ENCODE measurements at regions not wholly inside any gene's neighbourhood (a gene's known extent, or its start where the extent isn't known, plus 50 kb on each side); places are given as distances from the start of the nearest gene placed in this dataset.

GRCh38 chr4:34220601-34221000 lies 2023.7 kb downstream of the ARAP2 start:
- H3K27ac Mint-ChIP-seq, result no peak overlapping the region
- no peak for ATAC-seq

DNA sequence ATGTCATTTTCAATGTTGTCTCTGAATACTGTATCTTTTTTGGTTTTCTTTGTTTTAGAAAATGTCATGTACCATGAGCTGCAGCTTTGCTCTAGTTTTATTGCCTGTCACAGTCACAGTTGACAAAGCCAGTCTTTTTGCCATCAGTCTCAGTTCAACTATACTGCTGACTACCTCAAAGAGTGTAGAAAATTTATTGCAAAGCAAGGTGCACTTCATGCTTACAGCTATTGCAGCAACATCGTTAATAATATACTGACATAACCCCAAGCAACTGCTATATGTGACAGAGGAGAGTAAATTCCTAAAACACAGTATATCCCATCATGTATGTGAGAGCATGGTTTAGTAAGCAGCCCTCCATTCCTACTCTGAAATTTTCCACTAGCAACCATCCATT lies 2022.3 kb downstream of the ARAP2 start:
- CTCF ChIA-PET, result no interaction called here
- Mint-ChIP-seq H3K36me3 (no peaks in the 10 kb centered on the region), H3K27me3 (no peaks in the 10 kb centered on the region), H3K27ac (no peak overlapping the region), H3K4me3 (no peak overlapping the region), H3K9me3 (ENCODE audit: low read depth) (peaks cover 2% of the 10 kb centered on the region), H3K4me1 (no peaks in the 10 kb centered on the region)
- ATAC-seq (no peak), DNase-seq (no peak)

More at GRCh38 chr4:34220601-34221000, 2023.7 kb downstream of the ARAP2 start:
- no peak for DNase-seq
- H3K4me3 Mint-ChIP-seq, result no peak overlapping the region
- no peaks in the 10 kb centered on the region for H3K27me3 Mint-ChIP-seq
- no peaks in the 10 kb centered on the region for H3K36me3 Mint-ChIP-seq
- no peaks in the 10 kb centered on the region for H3K4me1 Mint-ChIP-seq
- CTCF ChIA-PET, result no interaction called here
- peaks cover 2% of the 10 kb centered on the region for H3K9me3 Mint-ChIP-seq (ENCODE audit: low read depth)

DNA sequence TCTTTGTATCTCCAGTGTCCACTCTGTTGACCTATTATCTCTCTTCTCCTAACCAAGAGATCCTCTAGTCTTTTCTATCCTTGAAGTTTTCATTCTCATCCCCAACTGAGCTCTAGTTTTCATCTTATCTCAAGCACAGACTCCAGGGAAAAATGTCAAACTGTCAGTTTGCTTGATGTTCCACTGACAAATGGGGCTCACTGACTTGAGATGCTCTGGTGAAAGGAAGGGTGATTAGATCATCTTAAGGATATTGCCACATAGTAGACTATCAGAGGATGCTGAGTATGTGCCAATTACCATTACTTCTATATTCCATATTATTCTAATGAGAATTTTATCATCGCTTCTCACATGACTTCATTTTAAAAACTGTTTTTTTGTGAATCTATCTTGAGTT lies 2008.2 kb downstream of the ARAP2 start:
- Mint-ChIP-seq H3K27me3 (no peaks in the 10 kb centered on the region), H3K4me3 (no peak overlapping the region), H3K36me3 (no peaks in the 10 kb centered on the region), H3K9me3 (ENCODE audit: low read depth) (peaks cover 12% of the 10 kb centered on the region), H3K27ac (no peak overlapping the region), H3K4me1 (no peaks in the 10 kb centered on the region)
- CTCF ChIA-PET, result no interaction called here
- ATAC-seq, result no peak
- DNase-seq, result no peak

DNA sequence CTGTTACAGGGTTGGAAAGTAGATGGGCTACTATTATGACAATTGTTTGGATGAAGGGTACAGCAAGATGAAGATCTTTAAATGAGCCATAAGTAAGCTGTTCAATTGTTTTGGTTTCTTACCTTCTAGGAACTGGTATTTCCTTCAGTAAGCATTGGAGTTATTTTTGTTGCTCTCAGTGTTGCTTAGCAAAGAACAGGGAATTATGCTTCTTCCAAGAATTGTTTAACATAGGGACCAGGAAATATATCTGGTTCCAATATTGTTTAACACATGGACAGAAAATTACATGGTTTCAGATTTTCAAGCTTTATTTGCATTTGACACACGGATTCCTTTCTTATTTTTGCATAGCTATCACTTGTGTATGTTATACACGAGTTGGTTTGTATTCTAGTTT lies 1999.0 kb downstream of the ARAP2 start:
- DNase-seq, result no peak
- Mint-ChIP-seq H3K36me3 (no peaks in the 10 kb centered on the region), H3K9me3 (ENCODE audit: low read depth) (no peaks in the 10 kb centered on the region), H3K4me1 (no peaks in the 10 kb centered on the region), H3K4me3 (no peak overlapping the region), H3K27ac (no peak overlapping the region), H3K27me3 (no peaks in the 10 kb centered on the region)
- CTCF ChIA-PET, result no interaction called here
- no peak for ATAC-seq

GRCh38 chr4:34250562-34250961 lies 1993.8 kb downstream of the ARAP2 start:
- DNase-seq (no peak), ATAC-seq (no peak)
- Mint-ChIP-seq H3K27me3 (no peaks in the 10 kb centered on the region), H3K27ac (no peak overlapping the region), H3K9me3 (ENCODE audit: low read depth) (peaks cover 3% of the 10 kb centered on the region), H3K4me3 (no peak overlapping the region), H3K36me3 (no peaks in the 10 kb centered on the region), H3K4me1 (no peaks in the 10 kb centered on the region)
- CTCF ChIA-PET, result no interaction called here

DNA sequence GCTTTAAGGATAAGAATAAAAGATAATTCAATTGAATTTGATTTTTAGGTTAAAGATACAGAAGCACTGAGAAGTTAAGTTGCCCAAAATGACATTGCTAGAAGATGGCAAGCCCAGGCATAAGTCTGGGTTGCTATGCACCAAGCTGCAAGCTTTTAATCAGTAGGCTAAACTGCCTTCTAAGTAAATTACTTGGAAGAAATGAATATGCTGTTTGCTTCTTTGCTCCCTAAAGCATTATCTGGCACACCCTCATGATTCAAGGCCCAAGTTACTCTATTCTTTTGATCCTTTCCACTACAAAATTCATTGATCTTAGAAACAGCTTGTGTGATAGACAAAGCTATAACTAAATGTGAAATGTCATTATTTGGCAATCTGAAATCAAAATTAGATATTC lies 1991.1 kb downstream of the ARAP2 start:
- CTCF ChIA-PET, result no interaction called here
- Mint-ChIP-seq H3K36me3 (no peaks in the 10 kb centered on the region), H3K9me3 (ENCODE audit: low read depth) (peaks cover 5% of the 10 kb centered on the region), H3K27me3 (no peaks in the 10 kb centered on the region), H3K27ac (no peak overlapping the region), H3K4me1 (no peaks in the 10 kb centered on the region), H3K4me3 (no peak overlapping the region)
- DNase-seq (no peak), ATAC-seq (no peak)

DNA sequence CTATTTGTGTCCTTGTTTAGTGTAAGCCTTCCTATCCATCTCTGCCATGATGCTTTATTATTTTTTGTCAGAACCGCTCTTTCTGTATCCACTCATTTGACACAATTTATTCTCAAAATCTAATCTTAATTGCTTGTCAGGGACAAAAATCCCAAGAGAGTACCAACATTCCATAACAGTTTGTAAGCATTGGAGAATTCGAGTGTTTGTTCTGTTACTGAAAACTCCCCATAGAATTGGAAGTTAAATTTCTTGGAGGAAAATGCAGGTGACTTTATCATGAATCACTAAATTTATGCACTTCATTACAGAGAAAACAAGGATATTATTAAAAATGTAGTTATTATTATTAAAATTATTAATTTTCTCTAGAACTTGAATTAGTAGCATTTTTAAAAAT lies 1986.1 kb downstream of the ARAP2 start:
- CTCF ChIA-PET, result no interaction called here
- Mint-ChIP-seq H3K4me3 (no peak overlapping the region), H3K27me3 (no peaks in the 10 kb centered on the region), H3K4me1 (no peaks in the 10 kb centered on the region), H3K27ac (no peak overlapping the region), H3K36me3 (no peaks in the 10 kb centered on the region), H3K9me3 (ENCODE audit: low read depth) (peaks cover 7% of the 10 kb centered on the region)
- ATAC-seq (no peak), DNase-seq (no peak)

DNA sequence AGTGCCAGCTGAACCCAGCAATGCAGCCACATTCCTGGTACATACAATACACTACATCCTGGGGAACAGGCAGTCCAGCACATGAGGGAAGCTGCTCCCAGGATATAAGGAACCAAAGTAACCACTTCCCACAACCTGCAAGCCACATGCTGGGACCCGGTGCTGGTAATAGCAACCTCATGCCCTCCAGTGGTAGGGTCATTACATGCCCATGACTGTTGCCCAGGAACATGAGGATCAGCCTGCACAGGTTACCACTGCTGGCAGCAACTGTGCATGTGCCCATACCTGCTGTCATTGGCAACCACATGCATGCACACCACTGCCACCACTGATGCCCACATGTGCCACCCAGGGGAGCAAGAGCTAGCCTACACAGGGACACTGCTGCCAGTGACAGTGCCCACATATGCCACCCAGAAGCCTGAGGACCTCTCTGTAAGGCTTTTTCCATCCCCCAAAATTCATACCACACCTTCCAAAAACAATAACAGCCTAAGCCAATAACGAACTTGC lies 1982.5 kb downstream of the ARAP2 start:
- DNase-seq (no peak), ATAC-seq (no peak)
- CTCF ChIA-PET, result no interaction called here
- Mint-ChIP-seq H3K4me3 (no peak overlapping the region), H3K27ac (no peak overlapping the region), H3K4me1 (no peaks in the 10 kb centered on the region), H3K36me3 (no peaks in the 10 kb centered on the region), H3K27me3 (no peaks in the 10 kb centered on the region), H3K9me3 (ENCODE audit: low read depth) (peaks cover 11% of the 10 kb centered on the region)

GRCh38 chr4:34269613-34270012 lies 1974.7 kb downstream of the ARAP2 start:
- CTCF ChIA-PET, result no interaction called here
- DNase-seq (no peak), ATAC-seq (no peak)
- Mint-ChIP-seq H3K4me1 (no peaks in the 10 kb centered on the region), H3K27me3 (no peaks in the 10 kb centered on the region), H3K4me3 (no peak overlapping the region), H3K36me3 (no peaks in the 10 kb centered on the region), H3K9me3 (ENCODE audit: low read depth) (peaks cover 8% of the 10 kb centered on the region), H3K27ac (no peak overlapping the region)

- peaks cover 4% of the 10 kb centered on the region for H3K9me3 Mint-ChIP-seq (ENCODE audit: low read depth)
- H3K36me3 Mint-ChIP-seq, result no peaks in the 10 kb centered on the region
- no peaks in the 10 kb centered on the region for H3K27me3 Mint-ChIP-seq
- DNase-seq (no peak), ATAC-seq (no peak)
- H3K4me3 Mint-ChIP-seq, result no peak overlapping the region
- no peak overlapping the region for H3K27ac Mint-ChIP-seq
- CTCF ChIA-PET, result no interaction called here
- H3K4me1 Mint-ChIP-seq, result no peaks in the 10 kb centered on the region
Measured at GRCh38 chr4:34271479-34272355, 1972.6 kb downstream of the ARAP2 start.

GRCh38 chr4:34279011-34279410 lies 1965.3 kb downstream of the ARAP2 start:
- Mint-ChIP-seq H3K4me1 (no peaks in the 10 kb centered on the region), H3K4me3 (no peak overlapping the region), H3K9me3 (ENCODE audit: low read depth) (peaks cover 9% of the 10 kb centered on the region), H3K27ac (no peak overlapping the region), H3K36me3 (no peaks in the 10 kb centered on the region), H3K27me3 (no peaks in the 10 kb centered on the region)
- ATAC-seq, result no peak
- CTCF ChIA-PET, result no interaction called here
- no peak for DNase-seq

DNA sequence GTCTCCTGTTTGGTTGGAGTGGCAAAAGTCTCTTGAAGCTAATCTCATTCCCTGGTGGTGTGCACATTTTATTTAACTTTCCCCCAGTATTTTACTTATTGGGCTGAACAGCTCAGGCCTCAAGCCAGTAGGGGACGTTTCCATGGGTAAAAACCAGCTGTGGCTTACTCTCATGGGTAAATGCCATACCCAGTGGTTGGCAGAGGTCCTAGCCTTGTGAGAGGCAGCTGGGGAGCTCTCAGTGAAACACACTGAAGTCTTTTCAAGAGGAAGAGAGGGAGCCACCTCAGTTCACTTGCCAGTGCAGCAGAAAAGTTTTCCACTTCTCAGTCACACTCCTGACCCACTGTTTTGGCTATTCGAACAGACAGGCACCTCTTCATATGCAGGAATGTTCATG lies 1964.2 kb downstream of the ARAP2 start:
- CTCF ChIA-PET, result no interaction called here
- DNase-seq, result no peak
- H3K36me3 Mint-ChIP-seq, result no peaks in the 10 kb centered on the region

DNA sequence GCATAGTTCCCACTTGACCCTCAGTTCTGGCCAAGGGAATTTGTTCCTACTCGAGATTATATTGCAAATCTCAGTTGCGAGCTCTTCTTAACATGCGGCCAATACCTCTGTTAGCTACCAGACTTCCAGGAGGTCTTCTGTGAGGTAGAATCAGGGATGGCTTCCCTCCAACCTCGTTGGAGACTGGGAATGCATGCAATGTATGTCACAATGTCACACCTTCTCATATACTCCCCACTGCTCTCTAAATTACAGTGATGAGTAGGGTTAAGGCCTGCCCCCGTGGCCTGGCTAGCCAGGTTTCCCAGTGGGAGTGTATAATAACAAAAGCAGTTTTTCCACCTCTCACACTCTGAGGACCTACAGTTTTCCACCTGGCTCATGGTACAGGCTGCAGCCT lies 1962.5 kb downstream of the ARAP2 start:
- no peaks in the 10 kb centered on the region for H3K36me3 Mint-ChIP-seq
- H3K4me1 Mint-ChIP-seq, result no peaks in the 10 kb centered on the region
- ATAC-seq, result no peak
- no peak overlapping the region for H3K4me3 Mint-ChIP-seq
- CTCF ChIA-PET, result no interaction called here
- no peaks in the 10 kb centered on the region for H3K27me3 Mint-ChIP-seq
- no peak for DNase-seq
- H3K9me3 Mint-ChIP-seq (ENCODE audit: low read depth), result peaks cover 7% of the 10 kb centered on the region
- no peak overlapping the region for H3K27ac Mint-ChIP-seq

More for the DNA sequence above, 1964.2 kb downstream of the ARAP2 start:
- Mint-ChIP-seq H3K27ac (no peak overlapping the region), H3K4me1 (no peaks in the 10 kb centered on the region), H3K9me3 (ENCODE audit: low read depth) (peaks cover 7% of the 10 kb centered on the region), H3K27me3 (no peaks in the 10 kb centered on the region), H3K4me3 (no peak overlapping the region)
- ATAC-seq, result no peak

DNA sequence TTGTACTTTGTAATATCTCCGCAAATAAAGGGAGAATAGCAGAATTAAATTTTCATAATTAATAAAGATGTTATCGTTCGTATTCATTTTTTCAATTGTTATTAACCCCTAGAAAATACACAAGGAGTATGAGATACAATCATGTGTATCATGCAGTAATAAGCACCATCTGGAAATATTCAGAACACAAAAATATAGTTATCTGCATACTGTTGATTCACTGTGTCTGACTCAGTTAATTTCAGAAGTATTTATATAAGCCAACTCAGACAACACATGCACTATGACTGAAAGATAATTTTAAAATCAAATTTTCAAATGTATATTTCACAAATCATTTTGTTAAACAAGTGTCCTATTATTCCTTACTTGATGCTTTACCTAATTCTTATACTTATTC lies 1954.8 kb downstream of the ARAP2 start:
- CTCF ChIA-PET, result no interaction called here
- H3K27ac Mint-ChIP-seq, result no peak overlapping the region
- ATAC-seq, result no peak
- DNase-seq, result no peak
- no peaks in the 10 kb centered on the region for H3K36me3 Mint-ChIP-seq
- H3K9me3 Mint-ChIP-seq (ENCODE audit: low read depth), result peaks cover 2% of the 10 kb centered on the region
- no peaks in the 10 kb centered on the region for H3K27me3 Mint-ChIP-seq
- no peaks in the 10 kb centered on the region for H3K4me1 Mint-ChIP-seq
- H3K4me3 Mint-ChIP-seq, result no peak overlapping the region
